HPDE6-E6E7 (cell line): ENCODE measurements at regions not wholly inside any gene's neighbourhood (a gene's known extent, or its start where the extent isn't known, plus 50 kb on each side); places are given as distances from the start of the nearest gene placed in this dataset.

Experiments
- DNase-seq: peaks from one replicate; pipeline ENCODE4 v3.0.0; 2011; ENCODE audit warnings: missing footprints; ENCODE audit errors: extremely low spot score

- no peak for DNase-seq
These were observed 264.7 kb upstream of the TAC1 start for GRCh38 chr7:97466999-97467740.

- DNase-seq: no peak
These were observed 263.4 kb upstream of the TAC1 start for GRCh38 chr7:97468493-97468892.

GRCh38 chr7:97470726-97471125, 261.2 kb upstream of the TAC1 start:
- DNase-seq: no peak

GRCh38 chr7:97471491-97471890, 260.4 kb upstream of the TAC1 start:
- no peak for DNase-seq

GRCh38 chr7:97479740-97480290, 252.1 kb upstream of the TAC1 start:
- no peak for DNase-seq

- DNase-seq: no peak
These were observed 251.0 kb upstream of the TAC1 start for GRCh38 chr7:97480772-97481390.

- DNase-seq: no peak
These were observed 236.4 kb upstream of the TAC1 start for GRCh38 chr7:97495487-97495886.

GRCh38 chr7:97499204-97499603, 232.7 kb upstream of the TAC1 start:
- peak; percentile 27 for DNase-seq

GRCh38 chr7:97503367-97504094, 228.4 kb upstream of the TAC1 start:
- no peak for DNase-seq

- DNase-seq: no peak
These were observed 225.2 kb upstream of the TAC1 start for GRCh38 chr7:97506728-97507127.

GRCh38 chr7:97512441-97513207, 219.3 kb upstream of the TAC1 start:
- DNase-seq: no peak

GRCh38 chr7:97513326-97513725, 218.6 kb upstream of the TAC1 start:
- DNase-seq: no peak

GRCh38 chr7:97541188-97541587, 190.7 kb upstream of the TAC1 start:
- no peak for DNase-seq

- no peak for DNase-seq
These were observed 175.9 kb upstream of the TAC1 start for GRCh38 chr7:97555857-97556421.

- no peak for DNase-seq
These were observed 166.2 kb upstream of the TAC1 start for GRCh38 chr7:97565665-97566064.

GRCh38 chr7:97573065-97573464, 158.8 kb upstream of the TAC1 start:
- DNase-seq: no peak

- no peak for DNase-seq
These were observed 155.8 kb upstream of the TAC1 start for GRCh38 chr7:97576043-97576442.

- no peak for DNase-seq
These were observed 153.7 kb upstream of the TAC1 start for GRCh38 chr7:97578225-97578624.

GRCh38 chr7:97580205-97580604, 151.7 kb upstream of the TAC1 start:
- DNase-seq: no peak

GRCh38 chr7:97595439-97595838, 136.4 kb upstream of the TAC1 start:
- DNase-seq: no peak

GRCh38 chr7:97601931-97602457, 129.9 kb upstream of the TAC1 start:
- no peak for DNase-seq
